ENCODE measurements at regions not wholly inside any gene's neighbourhood (a gene's known extent, or its start where the extent isn't known, plus 50 kb on each side); places are given as distances from the start of the nearest gene placed in this dataset.
"Not testable (repeated sequence)": the region's sequence is repeated elsewhere in the genome, so short reads cannot be mapped to it uniquely, and the experiment has no call there.

- Histone ChIP-seq H3K36me3 (ENCODE audit: control insufficient read depth, insufficient read depth, low read length) (no peaks in the 10 kb centered on the region), H3K27ac (ENCODE audit: insufficient read depth, low read length, poor library complexity, severe bottlenecking) (no peak overlapping the region), H3K4me3 (ENCODE audit: insufficient read depth, low read depth, low read length, poor library complexity, severe bottlenecking) (no peak overlapping the region), H3K27me3 (replicated peaks; ENCODE audit: control insufficient read depth, insufficient read depth, low read length, poor library complexity, severe bottlenecking) (no peaks in the 10 kb centered on the region), H3K9me3 (ENCODE audit: control insufficient read depth, low read length) (no peaks in the 10 kb centered on the region), H3K4me1 (ENCODE audit: control insufficient read depth, insufficient read depth, low read length, poor library complexity, severe bottlenecking) (no peaks in the 10 kb centered on the region)
- no peak for DNase-seq
Observed at GRCh38 chr16:82295290-82296201, 125.5 kb upstream of the MPHOSPH6 start.

- H3K27me3 ChIP-seq (replicated peaks; ENCODE audit: control insufficient read depth, insufficient read depth, low read length, poor library complexity, severe bottlenecking): no peaks in the 10 kb centered on the region
- H3K4me3 ChIP-seq (ENCODE audit: insufficient read depth, low read depth, low read length, poor library complexity, severe bottlenecking): no peak overlapping the region
- H3K27ac ChIP-seq (ENCODE audit: insufficient read depth, low read length, poor library complexity, severe bottlenecking): no peak overlapping the region
- no peak for DNase-seq
- no peaks in the 10 kb centered on the region for H3K36me3 ChIP-seq (ENCODE audit: control insufficient read depth, insufficient read depth, low read length)
- no peaks in the 10 kb centered on the region for H3K4me1 ChIP-seq (ENCODE audit: control insufficient read depth, insufficient read depth, low read length, poor library complexity, severe bottlenecking)
- H3K9me3 ChIP-seq (ENCODE audit: control insufficient read depth, low read length): no peaks in the 10 kb centered on the region
Observed at GRCh38 chr16:82293671-82294070, 123.6 kb upstream of the MPHOSPH6 start.

GRCh38 chr16:82287937-82288336 lies 117.9 kb upstream of the MPHOSPH6 start:
- Histone ChIP-seq H3K27ac (ENCODE audit: insufficient read depth, low read length, poor library complexity, severe bottlenecking) (no peak overlapping the region), H3K9me3 (ENCODE audit: control insufficient read depth, low read length) (no peaks in the 10 kb centered on the region), H3K4me3 (ENCODE audit: insufficient read depth, low read depth, low read length, poor library complexity, severe bottlenecking) (no peak overlapping the region), H3K36me3 (ENCODE audit: control insufficient read depth, insufficient read depth, low read length) (no peaks in the 10 kb centered on the region), H3K4me1 (ENCODE audit: control insufficient read depth, insufficient read depth, low read length, poor library complexity, severe bottlenecking) (no peaks in the 10 kb centered on the region), H3K27me3 (replicated peaks; ENCODE audit: control insufficient read depth, insufficient read depth, low read length, poor library complexity, severe bottlenecking) (no peaks in the 10 kb centered on the region)
- no peak for DNase-seq

- Histone ChIP-seq H3K27ac (ENCODE audit: insufficient read depth, low read length, poor library complexity, severe bottlenecking) (no peak overlapping the region), H3K9me3 (ENCODE audit: control insufficient read depth, low read length) (no peaks in the 10 kb centered on the region), H3K4me1 (ENCODE audit: control insufficient read depth, insufficient read depth, low read length, poor library complexity, severe bottlenecking) (no peaks in the 10 kb centered on the region), H3K27me3 (replicated peaks; ENCODE audit: control insufficient read depth, insufficient read depth, low read length, poor library complexity, severe bottlenecking) (no peaks in the 10 kb centered on the region), H3K36me3 (ENCODE audit: control insufficient read depth, insufficient read depth, low read length) (no peaks in the 10 kb centered on the region), H3K4me3 (ENCODE audit: insufficient read depth, low read depth, low read length, poor library complexity, severe bottlenecking) (no peak overlapping the region)
- no peak for DNase-seq
Observed at GRCh38 chr16:82282662-82283061, 112.6 kb upstream of the MPHOSPH6 start.

- Histone ChIP-seq H3K36me3 (ENCODE audit: control insufficient read depth, insufficient read depth, low read length) (no peaks in the 10 kb centered on the region), H3K27me3 (replicated peaks; ENCODE audit: control insufficient read depth, insufficient read depth, low read length, poor library complexity, severe bottlenecking) (no peaks in the 10 kb centered on the region), H3K27ac (ENCODE audit: insufficient read depth, low read length, poor library complexity, severe bottlenecking) (no peak overlapping the region), H3K9me3 (ENCODE audit: control insufficient read depth, low read length) (no peaks in the 10 kb centered on the region), H3K4me3 (ENCODE audit: insufficient read depth, low read depth, low read length, poor library complexity, severe bottlenecking) (no peak overlapping the region), H3K4me1 (ENCODE audit: control insufficient read depth, insufficient read depth, low read length, poor library complexity, severe bottlenecking) (no peaks in the 10 kb centered on the region)
- DNase-seq: no peak
Observed at GRCh38 chr16:82281544-82281943, 111.5 kb upstream of the MPHOSPH6 start.

GRCh38 chr16:82280867-82281266 lies 110.8 kb upstream of the MPHOSPH6 start:
- H3K36me3 ChIP-seq (ENCODE audit: control insufficient read depth, insufficient read depth, low read length): no peaks in the 10 kb centered on the region

GRCh38 chr16:82275349-82275748 lies 105.3 kb upstream of the MPHOSPH6 start:
- H3K27me3 ChIP-seq (replicated peaks; ENCODE audit: control insufficient read depth, insufficient read depth, low read length, poor library complexity, severe bottlenecking); H3K27ac ChIP-seq (ENCODE audit: insufficient read depth, low read length, poor library complexity, severe bottlenecking); DNase-seq; H3K4me1 ChIP-seq (ENCODE audit: control insufficient read depth, insufficient read depth, low read length, poor library complexity, severe bottlenecking); H3K9me3 ChIP-seq (ENCODE audit: control insufficient read depth, low read length); H3K36me3 ChIP-seq (ENCODE audit: control insufficient read depth, insufficient read depth, low read length); H3K4me3 ChIP-seq (ENCODE audit: insufficient read depth, low read depth, low read length, poor library complexity, severe bottlenecking): not testable (repeated sequence)

More at GRCh38 chr16:82280867-82281266, 110.8 kb upstream of the MPHOSPH6 start:
- H3K9me3 ChIP-seq (ENCODE audit: control insufficient read depth, low read length): no peaks in the 10 kb centered on the region
- DNase-seq: no peak
- no peaks in the 10 kb centered on the region for H3K27me3 ChIP-seq (replicated peaks; ENCODE audit: control insufficient read depth, insufficient read depth, low read length, poor library complexity, severe bottlenecking)
- H3K27ac ChIP-seq (ENCODE audit: insufficient read depth, low read length, poor library complexity, severe bottlenecking): no peak overlapping the region
- no peak overlapping the region for H3K4me3 ChIP-seq (ENCODE audit: insufficient read depth, low read depth, low read length, poor library complexity, severe bottlenecking)
- no peaks in the 10 kb centered on the region for H3K4me1 ChIP-seq (ENCODE audit: control insufficient read depth, insufficient read depth, low read length, poor library complexity, severe bottlenecking)

GRCh38 chr16:82271636-82272035 lies 101.6 kb upstream of the MPHOSPH6 start:
- DNase-seq: no peak
- H3K27me3 ChIP-seq (replicated peaks; ENCODE audit: control insufficient read depth, insufficient read depth, low read length, poor library complexity, severe bottlenecking): no peaks in the 10 kb centered on the region
- no peak overlapping the region for H3K27ac ChIP-seq (ENCODE audit: insufficient read depth, low read length, poor library complexity, severe bottlenecking)
- no peaks in the 10 kb centered on the region for H3K4me1 ChIP-seq (ENCODE audit: control insufficient read depth, insufficient read depth, low read length, poor library complexity, severe bottlenecking)
- no peaks in the 10 kb centered on the region for H3K36me3 ChIP-seq (ENCODE audit: control insufficient read depth, insufficient read depth, low read length)
- no peaks in the 10 kb centered on the region for H3K9me3 ChIP-seq (ENCODE audit: control insufficient read depth, low read length)
- H3K4me3 ChIP-seq (ENCODE audit: insufficient read depth, low read depth, low read length, poor library complexity, severe bottlenecking): no peak overlapping the region

GRCh38 chr16:82267675-82268074 lies 97.7 kb upstream of the MPHOSPH6 start:
- DNase-seq; H3K27ac ChIP-seq (ENCODE audit: insufficient read depth, low read length, poor library complexity, severe bottlenecking); H3K9me3 ChIP-seq (ENCODE audit: control insufficient read depth, low read length); H3K36me3 ChIP-seq (ENCODE audit: control insufficient read depth, insufficient read depth, low read length); H3K4me3 ChIP-seq (ENCODE audit: insufficient read depth, low read depth, low read length, poor library complexity, severe bottlenecking); H3K4me1 ChIP-seq (ENCODE audit: control insufficient read depth, insufficient read depth, low read length, poor library complexity, severe bottlenecking); H3K27me3 ChIP-seq (replicated peaks; ENCODE audit: control insufficient read depth, insufficient read depth, low read length, poor library complexity, severe bottlenecking): not testable (repeated sequence)

- no peak overlapping the region for H3K4me3 ChIP-seq (ENCODE audit: insufficient read depth, low read depth, low read length, poor library complexity, severe bottlenecking)
- no peak overlapping the region for H3K27ac ChIP-seq (ENCODE audit: insufficient read depth, low read length, poor library complexity, severe bottlenecking)
- H3K4me1 ChIP-seq (ENCODE audit: control insufficient read depth, insufficient read depth, low read length, poor library complexity, severe bottlenecking): no peaks in the 10 kb centered on the region
- no peaks in the 10 kb centered on the region for H3K27me3 ChIP-seq (replicated peaks; ENCODE audit: control insufficient read depth, insufficient read depth, low read length, poor library complexity, severe bottlenecking)
- no peak for DNase-seq
- no peaks in the 10 kb centered on the region for H3K36me3 ChIP-seq (ENCODE audit: control insufficient read depth, insufficient read depth, low read length)
- H3K9me3 ChIP-seq (ENCODE audit: control insufficient read depth, low read length): no peaks in the 10 kb centered on the region
Observed at GRCh38 chr16:82265809-82266208, 95.8 kb upstream of the MPHOSPH6 start.

Data from effector memory CD4-positive, alpha-beta T cell (primary cell).